Hindlimb muscle (tissue), 1 donor: ENCODE measurements at regions not wholly inside any gene's neighbourhood (a gene's known extent, or its start where the extent isn't known, plus 50 kb on each side); places are given as distances from the start of the nearest gene placed in this dataset.

Source experiments
- DNase-seq: peaks from one replicate; pipeline ENCODE4 v3.0.0-alpha.2; 2013

DNA sequence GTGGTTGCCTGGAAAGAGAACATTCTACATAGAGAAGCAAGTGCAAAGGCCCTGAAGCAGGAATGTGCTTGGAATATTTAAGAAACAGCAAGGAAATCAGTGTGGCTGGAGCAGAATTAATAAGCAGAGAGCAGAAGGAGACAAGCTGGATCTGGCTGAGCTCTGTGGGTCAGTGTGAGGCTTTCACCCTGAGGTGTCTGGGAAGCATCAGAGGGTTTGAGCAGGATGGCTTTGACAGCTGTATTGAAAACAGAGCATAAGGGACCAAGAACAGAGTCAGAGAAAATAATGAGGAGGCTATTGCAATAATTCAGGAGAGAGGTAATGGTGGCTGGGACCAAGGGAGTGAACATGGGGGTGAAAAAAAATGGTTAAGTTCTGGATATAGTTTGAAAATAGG is 199.6 kb downstream of the NXPE2 start:
- DNase-seq: no peak

DNA sequence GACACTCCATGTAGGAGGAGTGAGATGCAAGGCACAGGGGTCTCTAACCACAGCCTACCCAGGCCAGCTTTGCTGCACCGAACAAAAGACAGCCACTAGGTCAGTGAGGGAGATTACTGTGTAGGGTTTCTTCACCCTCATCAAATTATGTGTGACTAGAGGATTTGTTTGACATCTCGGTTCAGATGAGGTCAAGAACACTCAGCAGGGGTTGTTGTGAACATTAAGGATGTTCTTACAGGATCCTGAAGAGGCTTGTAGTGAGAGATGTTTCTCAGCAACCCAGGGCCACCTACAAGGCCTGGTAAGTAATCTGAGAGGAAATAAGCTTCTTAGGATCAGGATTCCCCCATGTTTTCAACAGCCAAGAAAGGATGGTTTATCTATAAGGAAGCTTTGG is 202.1 kb downstream of the NXPE2 start:
- DNase-seq: no peak

DNA sequence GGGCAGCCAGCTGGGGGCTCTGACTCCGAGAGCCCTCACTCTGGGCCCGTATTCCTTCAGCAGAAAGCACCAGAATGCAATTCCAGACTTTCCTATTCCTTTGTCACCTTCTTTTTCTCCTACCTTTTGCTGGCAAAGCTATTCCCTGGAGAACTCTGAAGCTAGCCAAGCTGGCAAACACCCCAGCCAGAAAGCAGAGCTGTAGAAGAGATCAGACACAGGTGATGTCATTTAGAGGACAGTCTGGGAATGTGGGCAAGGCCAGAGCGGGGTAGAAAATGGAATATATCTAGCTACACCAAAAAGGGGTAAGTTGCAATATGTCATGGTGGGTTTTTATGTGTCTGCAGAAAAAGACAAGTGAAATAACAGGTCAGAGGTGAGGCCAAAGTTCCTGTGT is 205.1 kb downstream of the NXPE2 start:
- no peak for DNase-seq

DNA sequence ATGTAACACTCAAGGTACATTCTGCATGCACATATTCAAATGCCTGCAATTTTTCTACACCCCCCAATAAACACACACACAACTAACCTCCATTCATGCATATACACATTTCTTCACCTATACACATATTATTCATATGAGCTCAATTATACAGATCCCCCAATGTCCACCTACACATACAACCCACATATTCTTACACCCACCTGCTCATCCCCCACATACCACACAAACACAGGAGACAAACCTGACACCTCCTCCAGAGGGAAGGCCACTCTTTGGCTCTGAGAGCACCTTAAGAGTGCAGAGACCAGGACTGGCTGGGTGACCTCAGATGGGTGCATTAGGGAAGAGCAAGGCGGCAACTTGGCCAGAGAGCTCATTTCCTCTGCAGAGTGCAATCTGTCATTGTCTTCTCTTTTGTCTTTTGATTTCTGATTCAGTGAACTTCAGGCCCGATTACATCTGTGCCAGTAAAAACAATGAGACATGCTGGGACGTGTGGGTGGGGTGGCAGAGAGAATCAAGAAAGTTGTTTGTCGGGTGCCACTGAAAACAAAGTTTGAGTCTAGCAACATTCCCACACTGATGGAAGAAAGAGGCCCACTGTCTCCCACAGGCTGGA is 208.4 kb downstream of the NXPE2 start:
- DNase-seq: no peak

DNA sequence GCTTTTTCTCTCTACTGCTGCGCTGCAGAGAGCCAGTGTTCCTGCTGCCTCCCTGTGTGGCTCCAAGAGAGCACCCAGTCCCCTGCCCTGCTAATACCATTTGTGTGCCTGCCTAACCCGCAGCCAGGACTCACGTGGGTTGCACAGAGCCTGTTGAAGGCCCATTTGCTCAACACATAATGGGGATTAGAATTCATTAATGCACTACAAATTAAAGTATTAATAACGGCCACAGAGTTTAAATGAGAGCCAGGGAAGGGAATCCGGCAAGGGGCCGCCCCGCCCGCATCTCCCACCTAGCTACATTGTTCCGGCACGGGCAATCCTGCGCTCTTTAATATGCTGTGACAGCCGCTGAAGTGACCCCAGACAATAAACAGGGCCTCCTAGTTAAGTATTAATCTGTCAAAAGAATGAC is 211.3 kb downstream of the NXPE2 start:
- no peak for DNase-seq

DNA sequence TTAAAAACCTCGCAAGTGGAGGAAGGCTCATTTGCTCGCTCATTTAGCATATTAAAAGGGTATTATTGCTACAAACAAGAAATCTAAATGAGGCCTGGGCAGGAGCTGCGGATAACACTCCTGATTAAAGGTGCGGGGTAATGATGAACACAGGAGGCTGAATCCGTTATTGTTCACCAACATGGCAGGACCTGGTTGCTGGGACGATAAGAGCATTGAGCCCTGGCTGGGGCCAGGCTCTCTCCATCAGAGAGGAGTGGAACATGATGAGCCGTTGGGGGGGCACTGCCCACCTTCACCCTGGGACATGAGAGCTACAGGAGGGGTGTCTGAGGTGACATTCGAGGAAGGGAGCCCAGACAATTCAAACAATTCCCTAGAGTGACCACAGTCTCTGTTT is 211.7 kb downstream of the NXPE2 start:
- DNase-seq: no peak

DNA sequence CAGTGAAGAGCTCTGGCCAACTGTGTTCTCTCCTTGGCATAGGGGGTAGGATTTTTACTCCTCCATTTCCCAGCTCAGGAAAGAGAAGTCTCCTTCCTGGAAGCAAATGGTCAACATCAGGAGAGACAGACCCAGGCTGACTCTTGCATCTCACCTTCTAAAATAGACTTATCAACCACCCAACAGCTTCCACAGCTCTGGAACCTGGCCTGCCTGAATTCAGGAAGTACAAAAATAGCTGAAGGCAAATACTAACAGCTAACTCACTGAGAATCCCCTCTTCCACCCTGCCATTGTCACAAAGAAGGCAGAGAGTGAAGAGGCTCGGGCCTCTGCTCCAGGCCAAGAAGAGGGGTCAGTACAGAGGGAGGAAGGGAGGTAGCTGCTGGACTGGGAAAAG is 213.6 kb downstream of the NXPE2 start:
- DNase-seq: no peak

DNA sequence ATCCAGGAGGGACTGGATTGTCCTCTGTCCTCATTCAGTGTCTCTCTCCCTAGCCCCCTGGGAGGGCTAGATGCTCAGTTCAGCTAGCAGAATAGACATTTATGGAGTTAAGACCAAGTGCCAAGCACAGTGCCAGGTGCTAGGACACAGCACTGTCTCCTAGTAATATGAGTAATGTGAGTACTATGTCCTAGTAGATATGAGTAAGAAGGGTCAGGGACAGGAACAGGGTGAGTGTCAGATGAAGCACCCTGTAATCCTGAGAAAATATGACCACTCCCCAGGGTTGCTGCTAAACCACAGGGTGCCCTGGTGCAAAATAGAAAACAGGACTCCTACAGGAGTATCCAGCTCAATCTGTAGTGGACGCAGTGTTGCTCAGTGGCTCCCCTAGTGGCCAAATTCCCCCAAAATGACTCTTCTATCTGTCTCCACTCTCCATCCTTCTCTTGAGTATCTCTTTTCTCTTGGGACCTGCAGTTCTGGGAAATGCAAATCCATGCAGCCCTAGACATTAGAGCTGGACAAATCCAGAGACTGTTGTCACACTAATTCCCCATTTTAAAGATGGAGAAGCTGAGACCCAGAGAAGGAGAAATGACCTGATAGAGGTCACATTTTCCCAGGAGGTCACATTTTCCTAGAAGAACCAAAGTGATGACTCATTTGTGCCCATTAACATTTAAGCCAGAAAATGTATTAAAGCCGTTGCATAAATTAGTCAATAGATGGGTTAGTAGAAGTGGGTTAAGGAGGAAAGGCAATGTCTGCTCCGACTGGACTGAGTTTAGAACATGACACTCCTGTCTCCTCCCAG is 214.3 kb downstream of the NXPE2 start:
- DNase-seq: no peak

DNA sequence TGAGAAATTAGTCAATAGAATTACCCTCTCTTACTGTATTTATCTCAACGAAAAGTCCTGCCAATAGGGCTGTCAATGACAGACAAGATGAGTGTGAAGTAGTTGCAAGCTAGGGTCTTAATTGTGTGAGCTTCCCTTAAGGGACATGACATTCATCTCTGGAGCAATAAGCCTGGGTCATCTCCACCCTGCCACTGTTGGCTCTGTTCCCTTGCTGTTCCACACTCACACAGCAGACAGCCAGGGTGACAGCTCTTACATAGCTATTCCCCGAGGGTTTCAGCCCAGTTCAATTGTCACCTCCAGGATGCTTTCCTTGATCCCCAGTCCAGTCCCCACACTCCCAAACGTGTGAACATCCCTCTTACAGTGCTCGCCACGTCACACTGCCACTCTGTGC is 215.0 kb downstream of the NXPE2 start:
- no peak for DNase-seq

DNA sequence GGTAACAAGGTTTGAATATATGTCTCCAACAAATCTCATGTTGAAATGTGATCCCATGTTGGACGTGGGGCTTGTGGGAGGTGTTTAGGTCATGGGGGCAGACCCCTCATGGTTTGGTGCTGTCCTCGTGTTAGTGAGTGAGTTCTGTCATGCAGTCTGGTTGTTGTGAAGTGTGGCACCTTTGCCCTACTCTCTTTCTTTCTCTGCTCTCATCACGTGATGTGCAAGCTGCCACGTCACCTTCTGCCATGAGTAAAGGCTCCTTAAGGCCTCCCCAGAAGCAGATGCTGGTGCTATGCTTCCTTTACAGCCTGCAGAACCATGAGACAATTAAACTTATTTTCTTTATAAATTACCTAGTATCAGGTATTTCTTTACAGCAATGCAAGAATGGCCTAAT is 218.3 kb downstream of the NXPE2 start:
- DNase-seq: no peak

DNA sequence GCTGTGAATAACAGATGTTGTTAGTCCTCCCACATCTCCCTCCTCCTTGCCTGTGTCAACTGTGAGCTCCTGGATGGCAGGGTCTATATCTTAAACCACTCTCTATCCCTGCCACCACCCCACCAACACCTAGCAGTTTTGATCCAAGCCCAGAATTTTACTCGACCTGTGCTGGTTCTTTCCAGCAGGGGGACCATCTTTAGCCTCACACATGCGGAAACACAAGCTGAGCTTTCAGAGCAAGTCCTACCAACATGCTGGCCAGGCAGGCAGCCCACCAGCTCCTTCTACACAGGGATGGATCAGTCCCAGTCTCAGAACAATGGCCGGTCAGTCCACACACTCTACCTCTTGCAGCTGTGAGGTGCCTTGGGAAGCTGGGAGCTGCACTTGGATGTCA is 231.5 kb downstream of the NXPE2 start:
- no peak for DNase-seq

DNA sequence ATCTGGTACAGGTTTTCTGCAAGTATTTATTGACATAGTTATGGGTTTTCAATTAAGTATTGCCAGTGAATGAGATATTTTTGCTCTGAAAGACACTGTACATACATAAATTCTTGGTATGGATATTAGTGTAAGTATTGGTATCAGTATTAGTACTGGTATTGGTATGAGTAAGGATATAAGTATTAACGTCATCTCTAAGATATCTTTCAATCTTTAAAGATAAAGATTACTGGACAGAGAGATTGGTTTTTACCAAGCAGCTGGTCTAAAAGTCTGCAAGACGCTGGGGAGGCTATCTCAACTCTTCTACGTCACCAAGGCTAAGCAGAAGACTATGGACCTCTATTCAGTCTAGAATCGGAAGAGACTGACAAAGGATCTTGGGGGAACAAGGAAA is 234.5 kb downstream of the NXPE2 start:
- DNase-seq: no peak

DNA sequence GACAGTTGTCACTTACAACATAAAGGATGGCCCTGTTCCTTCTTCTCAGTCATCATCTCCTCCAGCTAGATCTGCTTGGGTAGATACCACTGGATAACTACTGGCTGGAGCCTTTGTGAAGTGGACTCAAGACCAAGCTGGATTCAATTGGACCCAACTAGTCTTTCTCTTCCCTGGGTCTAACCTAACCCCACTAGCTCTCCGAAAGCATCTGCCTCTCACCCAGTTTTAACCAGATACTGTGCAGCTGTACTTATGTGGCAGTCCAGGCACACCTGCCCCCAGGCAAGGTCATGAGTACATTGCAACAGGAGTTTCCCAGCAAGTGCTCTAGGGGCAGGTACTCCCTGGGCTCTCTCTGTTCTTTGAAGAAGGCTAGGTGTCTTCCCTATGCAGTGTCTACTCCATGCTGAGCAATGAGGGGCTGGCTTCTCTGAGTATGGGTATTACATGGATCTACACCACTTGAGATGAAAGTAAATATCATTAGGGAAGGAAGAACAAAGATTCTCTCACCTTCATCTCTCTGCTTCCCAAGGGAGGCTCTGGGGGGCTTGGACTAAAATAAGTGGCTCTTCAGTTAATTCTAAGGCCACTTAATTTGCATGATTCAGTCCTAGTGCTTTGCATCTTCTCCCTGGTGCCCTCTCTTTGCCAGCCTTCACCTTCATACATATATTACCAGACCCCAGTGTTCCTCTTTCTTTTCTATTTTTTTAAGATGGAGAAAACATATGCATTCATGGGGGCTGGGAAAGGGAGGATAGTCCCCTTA is 236.1 kb downstream of the NXPE2 start:
- DNase-seq: no peak

DNA sequence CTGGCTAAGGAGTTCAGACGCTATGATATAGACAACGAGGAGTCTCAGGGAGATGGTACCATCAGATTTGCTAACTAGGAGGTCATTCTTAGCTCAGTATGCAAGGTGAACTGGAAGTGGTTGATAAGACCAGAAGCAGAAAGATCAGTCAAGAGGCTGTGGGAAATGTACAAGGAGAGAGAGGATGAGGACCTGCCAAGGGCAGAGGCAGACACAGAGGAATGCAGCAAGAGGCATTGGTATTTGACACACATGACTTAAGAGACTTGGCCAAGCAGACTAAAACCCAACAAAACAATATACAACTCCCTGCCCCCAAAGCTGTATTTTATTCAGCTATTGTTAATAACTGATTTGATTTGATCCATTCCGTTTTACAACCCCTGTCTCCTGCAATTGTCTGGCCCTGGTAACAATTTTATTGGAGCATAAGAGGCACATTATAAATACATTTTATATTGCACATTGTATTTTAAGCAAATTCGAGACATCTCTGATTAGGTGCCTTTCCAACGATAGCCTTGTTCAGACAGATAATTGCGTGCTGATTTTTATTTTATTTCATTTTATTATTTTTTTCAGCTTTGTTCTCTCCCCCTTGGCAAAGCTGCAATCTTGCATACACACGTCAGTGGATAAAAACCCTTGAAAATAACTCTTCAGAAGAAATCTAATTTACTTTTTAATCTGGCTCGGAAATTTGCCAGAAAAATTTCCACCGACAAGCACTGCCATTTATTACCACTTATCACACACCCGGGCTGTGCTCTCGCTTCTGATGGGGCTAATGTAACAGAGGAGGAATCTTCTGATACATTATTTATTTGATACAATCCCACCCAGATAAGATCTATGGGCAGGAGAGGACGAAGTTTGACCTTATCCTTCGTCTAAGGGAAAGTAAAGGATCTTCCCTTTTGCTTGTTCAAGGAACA is 237.8 kb downstream of the NXPE2 start:
- DNase-seq: no peak

DNA sequence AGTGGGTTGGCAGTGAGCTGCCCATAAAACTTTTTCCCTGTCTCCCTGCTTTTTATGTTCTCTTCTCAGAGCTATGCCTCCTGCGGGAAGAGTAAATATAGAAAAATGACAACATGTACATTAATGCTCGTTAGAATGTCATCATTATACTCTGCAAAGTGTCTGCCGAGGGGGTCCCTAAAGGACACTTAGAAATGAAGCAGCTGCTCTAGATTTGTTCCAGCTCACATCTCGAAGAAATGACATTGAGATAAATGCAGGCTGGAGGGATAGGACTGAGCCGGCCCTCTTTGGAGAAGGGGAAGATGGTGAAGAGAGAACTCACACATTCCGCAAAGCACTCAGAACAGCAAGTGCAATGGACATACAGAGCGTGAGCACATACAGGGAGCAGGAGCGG is 240.0 kb downstream of the NXPE2 start:
- no peak for DNase-seq

DNA sequence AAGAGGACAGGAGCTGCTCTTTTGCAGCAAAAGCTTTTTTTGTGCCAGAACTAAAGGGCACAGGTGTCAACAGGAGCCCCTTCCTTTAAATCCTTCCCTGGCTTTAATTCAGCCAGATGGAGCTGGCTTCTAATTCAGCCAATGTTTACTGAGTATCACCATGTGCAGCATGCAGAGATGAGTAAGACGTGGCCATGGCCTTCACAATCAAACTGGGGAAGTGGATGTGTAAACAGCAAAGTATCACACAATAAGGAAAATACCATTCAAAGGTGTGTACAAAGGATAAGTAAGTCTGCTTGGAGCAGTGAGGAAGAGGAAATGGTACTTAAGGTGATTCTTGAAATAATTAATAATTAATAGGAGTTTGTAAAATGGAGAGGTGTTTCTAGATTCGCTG is 243.4 kb downstream of the NXPE2 start:
- DNase-seq: no peak

DNA sequence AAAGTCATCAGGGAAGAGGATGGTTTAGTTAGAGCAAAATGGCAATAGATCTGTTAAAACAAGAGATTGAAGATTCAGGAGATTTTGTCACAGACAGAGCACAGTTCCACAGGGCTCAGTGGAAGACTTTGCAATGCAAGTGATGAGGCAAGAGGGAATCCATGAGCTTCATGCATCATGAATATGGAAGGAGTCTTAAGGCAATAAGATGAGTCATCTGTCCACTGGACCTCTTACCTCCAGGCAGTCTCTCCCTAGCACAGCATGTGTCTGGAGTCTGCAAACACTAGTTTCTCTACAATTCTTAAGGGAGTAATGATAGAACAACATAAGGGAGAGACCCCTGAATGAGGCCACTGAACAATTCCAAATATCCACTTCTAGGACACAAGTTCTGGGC is 245.7 kb downstream of the NXPE2 start:
- no peak for DNase-seq

DNA sequence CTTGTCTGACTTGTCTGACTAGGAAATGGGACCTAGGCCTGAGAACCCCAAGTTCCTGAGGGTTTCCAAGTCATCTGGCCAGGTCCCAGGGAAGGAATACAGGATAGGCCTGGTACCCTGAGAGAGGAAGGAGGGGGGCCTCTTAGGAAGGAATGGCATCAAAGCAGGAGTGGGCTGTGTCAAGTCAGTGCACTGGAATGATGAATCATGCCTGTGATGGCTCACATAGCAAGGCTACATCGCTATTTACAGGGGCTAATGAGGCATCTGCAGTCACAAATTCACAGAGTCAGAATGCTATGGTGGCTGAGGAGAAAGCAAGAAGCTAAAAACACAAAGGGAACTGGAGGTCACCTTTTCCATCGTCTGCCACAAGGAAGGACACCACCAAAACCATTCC is 247.3 kb downstream of the NXPE2 start:
- no peak for DNase-seq

DNA sequence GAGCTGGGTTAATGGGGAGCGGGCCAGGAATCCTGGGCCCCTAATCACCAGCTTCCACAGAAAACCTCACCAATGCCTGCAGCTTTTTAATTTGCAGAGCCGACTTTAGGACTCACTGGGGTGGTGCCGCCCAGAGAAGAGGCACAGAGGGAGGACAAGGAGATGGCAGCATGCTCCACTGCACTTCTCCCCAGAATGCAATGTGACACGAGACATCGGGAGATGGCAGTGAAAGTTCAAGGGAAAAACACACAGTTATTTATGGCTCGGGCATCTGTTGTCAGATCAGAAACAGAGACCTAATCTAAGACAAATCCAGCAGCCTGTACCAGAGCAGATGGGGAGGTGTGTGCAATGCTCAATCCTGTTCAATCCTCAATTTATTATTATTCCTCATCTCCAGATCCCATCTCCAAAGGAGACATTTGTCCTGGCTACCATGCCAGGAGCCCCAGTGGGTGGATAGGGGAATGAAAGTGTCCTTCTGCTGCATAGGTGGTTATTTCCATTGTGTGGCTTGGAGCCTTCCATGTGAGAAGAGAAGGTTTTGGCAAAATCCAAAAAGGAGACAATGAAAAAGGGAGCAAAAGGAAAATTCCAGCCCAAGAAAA is 250.0 kb downstream of the NXPE2 start:
- DNase-seq: no peak

DNA sequence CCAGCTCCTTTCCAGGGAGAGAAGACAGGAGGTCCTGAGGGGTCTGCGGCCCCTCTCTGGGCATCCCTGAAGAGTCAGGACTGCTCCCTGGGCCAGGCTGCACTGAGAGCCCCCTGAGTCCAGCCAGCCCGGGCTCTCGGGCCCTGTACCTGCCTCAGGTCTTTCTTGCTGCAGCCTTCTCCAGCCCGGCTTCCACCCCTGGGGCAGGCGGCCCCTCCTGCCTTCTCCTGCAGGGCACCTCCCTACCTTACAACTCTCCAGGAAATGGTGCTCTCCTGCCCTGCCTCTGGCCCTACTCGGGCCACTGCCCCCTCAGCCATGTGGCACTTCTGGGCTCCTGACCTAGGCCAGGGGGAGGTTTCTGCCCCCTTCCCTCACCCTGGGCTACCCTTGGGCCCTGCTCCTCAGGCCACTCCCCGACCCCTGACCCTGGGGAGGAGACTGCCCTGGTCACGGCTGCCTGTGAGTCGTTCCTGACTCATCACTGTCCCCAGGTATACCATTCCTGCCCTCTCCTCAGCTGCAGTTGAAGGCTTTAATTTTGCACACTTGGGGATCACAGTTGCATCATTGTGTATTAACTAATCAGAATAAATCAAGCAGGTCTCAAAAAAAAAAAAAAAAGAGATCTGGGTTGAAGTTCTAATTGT is 251.1 kb downstream of the NXPE2 start:
- DNase-seq: no peak

DNA sequence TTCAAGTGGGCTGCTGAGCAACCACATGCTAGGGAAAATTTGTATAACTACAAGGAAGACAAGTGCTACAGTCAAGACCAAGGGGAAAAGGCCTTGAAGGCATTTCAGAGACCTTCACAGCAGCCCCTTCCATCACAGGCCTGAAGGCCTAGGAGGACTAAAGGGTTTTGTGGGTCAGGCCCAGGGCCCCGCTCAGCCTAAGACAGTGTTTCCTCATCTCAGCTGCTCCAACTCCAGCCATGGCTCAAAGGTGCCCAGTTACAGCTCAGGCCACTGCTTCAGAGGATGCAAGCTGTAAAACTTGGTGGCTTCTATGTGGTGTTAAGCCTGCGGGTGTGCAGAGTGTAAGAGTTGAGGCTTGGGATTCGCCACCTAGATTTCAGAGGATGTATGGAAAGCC is 260.5 kb downstream of the NXPE2 start:
- DNase-seq: no peak

DNA sequence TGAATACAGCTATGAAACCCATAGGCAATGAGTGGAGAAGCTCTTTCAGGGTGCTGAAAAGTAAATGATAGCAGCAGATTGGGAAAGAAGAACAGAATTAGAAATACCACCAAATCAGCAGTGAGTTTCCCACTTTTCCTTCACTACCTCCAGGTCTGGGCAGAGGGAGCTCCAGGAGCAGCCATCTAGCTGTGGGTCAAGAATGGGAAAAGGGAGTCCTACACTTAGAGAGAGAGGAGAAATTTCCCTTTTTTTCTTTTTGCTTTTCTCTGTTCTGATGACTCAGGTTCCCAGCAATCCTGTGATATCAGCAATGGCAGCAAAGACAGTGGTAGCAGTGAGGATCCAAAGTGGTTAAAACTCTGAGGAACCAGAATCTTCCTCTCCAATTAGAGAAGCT is 263.9 kb downstream of the NXPE2 start:
- no peak for DNase-seq
